Neuron (in vitro differentiated cells): ENCODE measurements at regions not wholly inside any gene's neighbourhood (a gene's known extent, or its start where the extent isn't known, plus 50 kb on each side); places are given as distances from the start of the nearest gene placed in this dataset.

Source experiments
- H2AFZ ChIP-seq: one replicate; pipeline ENCODE4 v1.6.1; 2013; ENCODE audit warnings: low read depth, mild to moderate bottlenecking, inconsistent platforms, low read length, moderate library complexity
- H3K27me3 ChIP-seq: one replicate; pipeline ENCODE4 v1.6.1; 2013; ENCODE audit warnings: low read length; ENCODE audit not compliant: insufficient read depth
- H3K36me3 ChIP-seq: one replicate; pipeline ENCODE4 v1.6.1; 2013; ENCODE audit warnings: low read length; ENCODE audit not compliant: insufficient read depth
- H3K4me1 ChIP-seq: one replicate; pipeline ENCODE4 v1.6.1; 2013; ENCODE audit warnings: low read length; ENCODE audit not compliant: insufficient read depth
- H3K4me3 ChIP-seq: 2 replicates; pipeline ENCODE4 v1.5.1; 2013; ENCODE audit warnings: mild to moderate bottlenecking, low read length, moderate library complexity
- H3K9me3 ChIP-seq: one replicate; pipeline ENCODE4 v1.6.1; 2013; ENCODE audit warnings: low read length

- no peak overlapping the region for H2AFZ ChIP-seq
- H3K4me3 ChIP-seq = no peak overlapping the region
- H3K9me3 ChIP-seq = no peaks in the 10 kb centered on the region
- no peaks in the 10 kb centered on the region for H3K27me3 ChIP-seq
- H3K36me3 ChIP-seq = no peaks in the 10 kb centered on the region
- H3K4me1 ChIP-seq = no peaks in the 10 kb centered on the region
Measured at GRCh38 chr3:192005989-192006388, 545.0 kb downstream of the PYDC2 start.

GRCh38 chr3:192009903-192010302 is 548.9 kb downstream of the PYDC2 start:
- H3K36me3 ChIP-seq = no peaks in the 10 kb centered on the region
- H2AFZ ChIP-seq = no peak overlapping the region
- H3K4me3 ChIP-seq = no peak overlapping the region
- no peaks in the 10 kb centered on the region for H3K9me3 ChIP-seq
- no peaks in the 10 kb centered on the region for H3K27me3 ChIP-seq
- peaks cover 2% of the 10 kb centered on the region for H3K4me1 ChIP-seq

GRCh38 chr3:192010490-192010889 is 549.5 kb downstream of the PYDC2 start:
- Histone ChIP-seq H3K4me3 (no peak overlapping the region), H3K9me3 (no peaks in the 10 kb centered on the region), H3K27me3 (no peaks in the 10 kb centered on the region), H3K4me1 (peaks cover 2% of the 10 kb centered on the region), H2AFZ (no peak overlapping the region), H3K36me3 (no peaks in the 10 kb centered on the region)

GRCh38 chr3:192011137-192011536 is 550.2 kb downstream of the PYDC2 start:
- peaks cover 2% of the 10 kb centered on the region for H3K4me1 ChIP-seq
- no peak overlapping the region for H3K4me3 ChIP-seq
- H3K27me3 ChIP-seq = no peaks in the 10 kb centered on the region
- H3K36me3 ChIP-seq = no peaks in the 10 kb centered on the region
- no peak overlapping the region for H2AFZ ChIP-seq
- H3K9me3 ChIP-seq = no peaks in the 10 kb centered on the region

- H3K36me3 ChIP-seq = no peaks in the 10 kb centered on the region
- peaks cover 2% of the 10 kb centered on the region for H3K4me1 ChIP-seq
- no peak overlapping the region for H3K4me3 ChIP-seq
- no peak overlapping the region for H2AFZ ChIP-seq
- no peaks in the 10 kb centered on the region for H3K9me3 ChIP-seq
- H3K27me3 ChIP-seq = no peaks in the 10 kb centered on the region
Measured at GRCh38 chr3:192013110-192013509, 552.1 kb downstream of the PYDC2 start.

GRCh38 chr3:192022412-192022811 is 561.4 kb downstream of the PYDC2 start:
- no peaks in the 10 kb centered on the region for H3K27me3 ChIP-seq
- H3K36me3 ChIP-seq = no peaks in the 10 kb centered on the region
- H3K4me1 ChIP-seq = peaks cover 2% of the 10 kb centered on the region
- no peak overlapping the region for H2AFZ ChIP-seq
- peaks cover 1% of the 10 kb centered on the region for H3K9me3 ChIP-seq
- H3K4me3 ChIP-seq = no peak overlapping the region

- H3K27me3 ChIP-seq = no peaks in the 10 kb centered on the region
- H3K4me1 ChIP-seq = peaks cover 2% of the 10 kb centered on the region
- H3K4me3 ChIP-seq = no peak overlapping the region
- H3K9me3 ChIP-seq = no peaks in the 10 kb centered on the region
- H3K36me3 ChIP-seq = no peaks in the 10 kb centered on the region
- H2AFZ ChIP-seq = no peak overlapping the region
Measured at GRCh38 chr3:192024751-192025150, 563.8 kb downstream of the PYDC2 start.

- H3K36me3 ChIP-seq = no peaks in the 10 kb centered on the region
- peaks cover 2% of the 10 kb centered on the region for H3K4me1 ChIP-seq
- H3K9me3 ChIP-seq = no peaks in the 10 kb centered on the region
- H3K4me3 ChIP-seq = no peak overlapping the region
- H2AFZ ChIP-seq = no peak overlapping the region
- no peaks in the 10 kb centered on the region for H3K27me3 ChIP-seq
Measured at GRCh38 chr3:192026661-192027060, 565.7 kb downstream of the PYDC2 start.

- H3K27me3 ChIP-seq = no peaks in the 10 kb centered on the region
- H3K36me3 ChIP-seq = no peaks in the 10 kb centered on the region
- H3K4me1 ChIP-seq = no peaks in the 10 kb centered on the region
- H3K4me3 ChIP-seq = no peak overlapping the region
- H3K9me3 ChIP-seq = no peaks in the 10 kb centered on the region
- peak overlapping the region; percentile 10 for H2AFZ ChIP-seq
Measured at GRCh38 chr3:192031941-192032340, 571.0 kb downstream of the PYDC2 start.

GRCh38 chr3:192033246-192033645 is 572.3 kb downstream of the PYDC2 start:
- H3K36me3 ChIP-seq = no peaks in the 10 kb centered on the region
- H3K4me3 ChIP-seq = no peak overlapping the region
- no peaks in the 10 kb centered on the region for H3K27me3 ChIP-seq
- H3K4me1 ChIP-seq = no peaks in the 10 kb centered on the region
- H2AFZ ChIP-seq = no peak overlapping the region
- H3K9me3 ChIP-seq = no peaks in the 10 kb centered on the region

- no peaks in the 10 kb centered on the region for H3K27me3 ChIP-seq
- H3K36me3 ChIP-seq = no peaks in the 10 kb centered on the region
- no peaks in the 10 kb centered on the region for H3K9me3 ChIP-seq
- H2AFZ ChIP-seq = no peak overlapping the region
- H3K4me3 ChIP-seq = no peak overlapping the region
- H3K4me1 ChIP-seq = peaks cover 4% of the 10 kb centered on the region
Measured at GRCh38 chr3:192038726-192039125, 577.8 kb downstream of the PYDC2 start.

- no peaks in the 10 kb centered on the region for H3K27me3 ChIP-seq
- no peaks in the 10 kb centered on the region for H3K36me3 ChIP-seq
- peaks cover 4% of the 10 kb centered on the region for H3K4me1 ChIP-seq
- no peak overlapping the region for H2AFZ ChIP-seq
- H3K4me3 ChIP-seq = no peak overlapping the region
- no peaks in the 10 kb centered on the region for H3K9me3 ChIP-seq
Measured at GRCh38 chr3:192039593-192039992, 578.6 kb downstream of the PYDC2 start.

GRCh38 chr3:192040282-192041043 is 579.5 kb downstream of the PYDC2 start:
- no peak overlapping the region for H3K4me3 ChIP-seq
- H3K9me3 ChIP-seq = no peaks in the 10 kb centered on the region
- H3K36me3 ChIP-seq = no peaks in the 10 kb centered on the region
- H2AFZ ChIP-seq = no peak overlapping the region
- no peaks in the 10 kb centered on the region for H3K27me3 ChIP-seq
- H3K4me1 ChIP-seq = peaks cover 4% of the 10 kb centered on the region

- H3K36me3 ChIP-seq = no peaks in the 10 kb centered on the region
- no peak overlapping the region for H2AFZ ChIP-seq
- no peaks in the 10 kb centered on the region for H3K9me3 ChIP-seq
- H3K27me3 ChIP-seq = no peaks in the 10 kb centered on the region
- H3K4me3 ChIP-seq = no peak overlapping the region
- peaks cover 4% of the 10 kb centered on the region for H3K4me1 ChIP-seq
Measured at GRCh38 chr3:192042116-192042515, 581.2 kb downstream of the PYDC2 start.
